Spleen (tissue), 11 donors: ENCODE measurements at regions not wholly inside any gene's neighbourhood (a gene's known extent, or its start where the extent isn't known, plus 50 kb on each side); places are given as distances from the start of the nearest gene placed in this dataset.

ENCODE experiments used
- DNase-seq: peaks from one replicate; pipeline ENCODE4 v3.0.0-alpha.2; 2020
- H3K27ac ChIP-seq, 8 donors: fragments of 200-600 bp; sonication (generic) in 7 of 8; 1 replicate in 4 of 8; 2 replicates in 4 of 8; pipeline versions ENCODE4 v1.5.0 to v1.8.0; 2016 to 2021; ENCODE audit warnings: inconsistent platforms in 4 of 8, mild to moderate bottlenecking in 4 of 8, moderate library complexity in 1 of 8
- H3K27me3 ChIP-seq, 7 donors: fragments of 200-600 bp; sonication (generic) in 6 of 7; replicated peaks in 1 of 7; 1 replicate in 4 of 7; 2 replicates in 3 of 7; pipeline versions ENCODE4 v1.5.0 to v1.8.0; 2016 to 2021; ENCODE audit warnings: inconsistent platforms in 3 of 7, mild to moderate bottlenecking in 1 of 7
- H3K36me3 ChIP-seq, 6 donors: fragments of 200-600 bp; sonication (generic) in 5 of 6; 1 replicate in 4 of 6; 2 replicates in 2 of 6; pipeline versions ENCODE4 v1.5.0 to v1.8.0; 2016 to 2021; ENCODE audit warnings: inconsistent platforms in 2 of 6
- H3K4me1 ChIP-seq, 6 donors: fragments of 200-600 bp; sonication (generic) in 5 of 6; 1 replicate in 3 of 6; 2 replicates in 3 of 6; pipeline versions ENCODE4 v1.5.0 to v1.8.0; 2016 to 2021; ENCODE audit warnings: inconsistent platforms in 3 of 6
- H3K4me3 ChIP-seq, 8 donors: fragments of 200-600 bp; sonication (generic) in 7 of 8; 1 replicate in 4 of 8; 2 replicates in 4 of 8; pipeline versions ENCODE4 v1.5.0 to v1.8.0; 2016 to 2021; ENCODE audit warnings: inconsistent platforms in 4 of 8, mild to moderate bottlenecking in 4 of 8, moderate library complexity in 2 of 8
- H3K9me3 ChIP-seq, 8 donors: fragments of 200-600 bp; sonication (generic) in 7 of 8; 1 replicate in 4 of 8; 2 replicates in 4 of 8; pipeline versions ENCODE4 v1.5.0 to v1.8.0; 2016 to 2021; ENCODE audit warnings: inconsistent platforms in 4 of 8
- CTCF ChIP-seq, 11 experiments: fragments of 200-600 bp in 7 of 11; fragments of 450-650 bp in 4 of 11; sonication (generic) in 4 of 11; IDR thresholded peaks in 8 of 11; conservative IDR thresholded peaks in 3 of 11; 1 replicate in 7 of 11; 2 replicates in 4 of 11; pipeline versions ENCODE4 v1.4.0 to v1.8.0; 2016 to 2021; ENCODE audit warnings: antibody characterized with exemption in 11 of 11, inconsistent platforms in 4 of 11, mild to moderate bottlenecking in 1 of 11
- POLR2A ChIP-seq, 3 donors: fragments of 450-650 bp; IDR thresholded peaks; one replicate each; pipeline ENCODE4 v1.5.1; 2017; ENCODE audit warnings: antibody characterized with exemption in 3 of 3, mild to moderate bottlenecking in 1 of 3
- POLR2AphosphoS5 ChIP-seq, 3 donors: sonication (generic); formaldehyde crosslinking; IDR thresholded peaks; one replicate each; pipeline ENCODE4 v1.5.1; 2017; ENCODE audit warnings: antibody characterized with exemption in 3 of 3
- WGBS, 5 donors: extraction: QIAGEN DNeasy Blood & Tissue Kit in 3 of 5; methylation state at CpG; one replicate each; pipeline versions ENCODE4 v1.1.5 to v1.1.7; 2013 to 2018; 5-methylcytosine and 5-hydroxymethylcytosine counted together
- intact Hi-C: fragments of 100-400 bp; cut with DNase I; formaldehyde crosslinking; loops from one replicate; pipeline ENCODE4 v1.15.0; 2023; ENCODE audit warnings: low total_unique reads
- donor health status: healthy with polysubstance abuse.
- donor health status: DM: no; HTN: no; CAD: no; lungs with moderate emphysema.
- donor health status: DM: no; HTN: no; CAD: no.
- donor health status: Bipolar disorder and iron deficiency.
- donor health status: healthy.
- donor health status: DM: no; HTN: no; CAD: no.
- donor health status: DM: yes; HTN: yes; CAD: no.

GRCh38 chr2:8448824-8449556, 232.9 kb upstream of the ID2 start:
- DNase-seq = no peak
- WGBS, 5 donors = 90 to 94% (median 93%) methylated on average over 10 of the region's 10 CpGs
- Histone ChIP-seq H3K36me3 (no peaks in the 10 kb centered on the region), H3K27ac (no peak overlapping the region), H3K4me1 (no peaks in the 10 kb centered on the region), H3K9me3 (no peaks in the 10 kb centered on the region), H3K4me3 (no peak overlapping the region), H3K27me3 (peaks cover 0 to 42% (median 0%) of the 10 kb centered on the region in 7 donors)
- TF ChIP-seq POLR2AphosphoS5 (IDR thresholded peaks at IDR 0.05) = no peak
- no peak for TF ChIP-seq POLR2A (IDR thresholded peaks at IDR 0.05)
- no peak for TF ChIP-seq CTCF (IDR thresholded peaks at IDR 0.05 in 8 of 11, conservative IDR thresholded peaks at IDR 0.05 in 3 of 11)
- intact Hi-C loops = no loop called here

GRCh38 chr2:8451273-8451672, 230.6 kb upstream of the ID2 start:
- DNase-seq = no peak
- Histone ChIP-seq H3K4me1 (peaks cover 1 to 16% (median 5%) of the 10 kb centered on the region in 6 donors), H3K36me3 (no peaks in the 10 kb centered on the region), H3K9me3 (no peaks in the 10 kb centered on the region), H3K27ac (no peak overlapping the region), H3K4me3 (no peak overlapping the region), H3K27me3 (peaks cover 0 to 60% (median 0%) of the 10 kb centered on the region in 7 donors)
- intact Hi-C loops = no loop called here
- WGBS, 5 donors = 88 to 96% (median 89%) methylated on average over 5 of the region's 5 CpGs
- TF ChIP-seq POLR2AphosphoS5 (IDR thresholded peaks at IDR 0.05) (no peak), POLR2A (IDR thresholded peaks at IDR 0.05) (no peak), CTCF (IDR thresholded peaks at IDR 0.05 in 8 of 11, conservative IDR thresholded peaks at IDR 0.05 in 3 of 11) (no peak)

DNA sequence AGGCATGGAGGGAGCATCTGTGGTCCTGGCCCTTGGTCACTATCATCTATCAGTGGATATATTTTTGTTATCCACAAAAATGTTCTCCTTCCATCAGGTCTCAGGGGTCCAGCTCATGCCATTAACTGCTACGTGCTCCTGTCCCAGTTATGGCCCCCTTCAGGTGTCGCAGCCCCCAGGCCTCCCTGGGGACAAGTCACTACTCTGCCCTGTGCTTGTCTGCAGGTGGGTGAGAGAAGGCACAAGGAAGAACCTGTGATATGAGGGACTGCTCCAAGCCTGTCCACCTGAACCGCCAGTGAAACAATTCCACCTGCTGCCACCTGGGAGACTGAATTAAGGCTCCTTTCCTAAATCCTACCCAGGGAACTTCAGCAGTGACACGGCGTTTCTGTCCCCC, 229.6 kb upstream of the ID2 start:
- Histone ChIP-seq H3K27me3 (peaks cover 0 to 68% (median 7%) of the 10 kb centered on the region in 7 donors), H3K36me3 (no peaks in the 10 kb centered on the region), H3K4me1 (peaks cover 7 to 26% (median 14%) of the 10 kb centered on the region in 6 donors), H3K9me3 (no peaks in the 10 kb centered on the region), H3K27ac (no peak overlapping the region), H3K4me3 (no peak overlapping the region)
- DNase-seq = no peak
- intact Hi-C loops = no loop called here
- 70 to 92% (median 76%) methylated on average over 5 of the region's 5 CpGs for WGBS, 5 donors
- no peak for TF ChIP-seq CTCF (IDR thresholded peaks at IDR 0.05 in 8 of 11, conservative IDR thresholded peaks at IDR 0.05 in 3 of 11)
- TF ChIP-seq POLR2AphosphoS5 (IDR thresholded peaks at IDR 0.05) = no peak
- TF ChIP-seq POLR2A (IDR thresholded peaks at IDR 0.05) = no peak

GRCh38 chr2:8452979-8453903, 228.6 kb upstream of the ID2 start:
- no peak for DNase-seq
- intact Hi-C loops = no loop called here
- TF ChIP-seq CTCF (IDR thresholded peaks at IDR 0.05 in 8 of 11, conservative IDR thresholded peaks at IDR 0.05 in 3 of 11) (no peak), POLR2AphosphoS5 (IDR thresholded peaks at IDR 0.05) (no peak), POLR2A (IDR thresholded peaks at IDR 0.05) (no peak)
- Histone ChIP-seq H3K36me3 (no peaks in the 10 kb centered on the region), H3K27ac (no peak overlapping the region), H3K4me1 (peaks cover 7 to 36% (median 18%) of the 10 kb centered on the region in 6 donors), H3K4me3 (no peak overlapping the region), H3K9me3 (no peaks in the 10 kb centered on the region), H3K27me3 (peaks cover 0 to 70% (median 13%) of the 10 kb centered on the region in 7 donors)
- WGBS, 5 donors = 83 to 93% (median 89%) methylated on average over 14 to 15 of the region's 15 CpGs
